Mammary epithelial cell (primary cell): ENCODE measurements at regions not wholly inside any gene's neighbourhood (a gene's known extent, or its start where the extent isn't known, plus 50 kb on each side); places are given as distances from the start of the nearest gene placed in this dataset.

Experiments used
- EZH2 ChIP-seq: IDR thresholded peaks from 2 replicates; pipeline ENCODE4 v1.6.1; 2012; ENCODE audit warnings: low read length, inconsistent platforms, borderline replicate concordance
- TF ChIP-seq, protein P1 (sequence below), 2 donors: IDR thresholded peaks in 1 of 2; conservative IDR thresholded peaks in 1 of 2; 2 replicates each; pipeline ENCODE4 v1.5.1; 2011 to 2012; ENCODE audit warnings: inconsistent platforms in 2 of 2, low read length in 2 of 2, mild to moderate bottlenecking in 2 of 2, control low read depth in 1 of 2, low read depth in 1 of 2; ENCODE audit not compliant: insufficient read depth in 1 of 2; ENCODE audit errors: extremely low read depth in 1 of 2

DNA sequence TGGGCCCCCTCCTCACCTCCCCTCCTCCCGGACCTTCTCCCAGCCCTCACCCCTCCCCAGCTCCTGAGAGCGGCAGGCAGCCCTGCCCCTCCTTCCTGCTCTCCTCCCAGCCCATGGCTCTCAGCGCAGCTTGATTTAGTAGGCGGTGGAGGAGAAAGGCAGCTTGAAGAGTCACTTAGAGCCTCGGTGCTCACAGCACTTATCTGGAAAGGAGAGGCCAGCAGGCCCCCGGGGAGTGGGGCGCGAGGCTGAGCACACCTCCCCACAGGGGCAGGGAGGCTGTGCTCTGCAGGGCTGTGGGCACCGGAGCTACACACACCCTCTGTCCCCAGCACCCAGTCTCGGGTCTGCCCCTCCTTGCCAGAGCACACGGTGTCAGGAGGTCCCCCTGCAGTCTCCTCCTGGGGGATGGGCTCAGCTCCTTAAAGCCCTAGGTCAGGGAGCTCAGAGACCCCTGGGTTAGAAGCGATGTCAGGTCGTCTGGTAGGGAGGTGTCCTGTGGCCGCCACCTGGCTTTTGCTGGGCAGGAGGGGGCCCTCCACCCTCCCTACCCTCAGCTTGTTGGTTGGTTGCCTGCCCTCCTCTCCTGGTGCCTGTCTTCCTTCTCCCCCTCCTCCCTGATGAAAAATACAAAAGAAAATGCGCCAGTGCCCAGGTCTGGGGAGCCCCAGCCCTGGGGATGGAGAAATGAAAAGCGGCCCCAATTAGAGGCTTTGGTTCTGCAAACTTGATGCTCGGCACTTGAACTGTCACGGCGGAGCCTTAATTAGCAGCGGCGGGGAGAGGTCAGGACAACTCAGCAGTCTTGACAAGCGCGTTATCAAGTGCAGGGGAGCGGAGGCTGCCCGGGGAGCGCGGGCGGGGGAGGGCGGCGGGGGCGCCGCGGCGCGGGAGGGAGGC lies 151.1 kb upstream of the GSE1 start:
- TF ChIP-seq, protein P1, sequence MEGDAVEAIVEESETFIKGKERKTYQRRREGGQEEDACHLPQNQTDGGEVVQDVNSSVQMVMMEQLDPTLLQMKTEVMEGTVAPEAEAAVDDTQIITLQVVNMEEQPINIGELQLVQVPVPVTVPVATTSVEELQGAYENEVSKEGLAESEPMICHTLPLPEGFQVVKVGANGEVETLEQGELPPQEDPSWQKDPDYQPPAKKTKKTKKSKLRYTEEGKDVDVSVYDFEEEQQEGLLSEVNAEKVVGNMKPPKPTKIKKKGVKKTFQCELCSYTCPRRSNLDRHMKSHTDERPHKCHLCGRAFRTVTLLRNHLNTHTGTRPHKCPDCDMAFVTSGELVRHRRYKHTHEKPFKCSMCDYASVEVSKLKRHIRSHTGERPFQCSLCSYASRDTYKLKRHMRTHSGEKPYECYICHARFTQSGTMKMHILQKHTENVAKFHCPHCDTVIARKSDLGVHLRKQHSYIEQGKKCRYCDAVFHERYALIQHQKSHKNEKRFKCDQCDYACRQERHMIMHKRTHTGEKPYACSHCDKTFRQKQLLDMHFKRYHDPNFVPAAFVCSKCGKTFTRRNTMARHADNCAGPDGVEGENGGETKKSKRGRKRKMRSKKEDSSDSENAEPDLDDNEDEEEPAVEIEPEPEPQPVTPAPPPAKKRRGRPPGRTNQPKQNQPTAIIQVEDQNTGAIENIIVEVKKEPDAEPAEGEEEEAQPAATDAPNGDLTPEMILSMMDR (conservative IDR thresholded peaks at IDR 0.05 in 1 of 2, IDR thresholded peaks at IDR 0.05 in 1 of 2; ENCODE audit: extremely low read depth in 1 of 2, insufficient read depth in 1 of 2, low read depth in 1 of 2, low read length in 2 of 2), result no peak
- TF ChIP-seq EZH2, result peak; percentile 77
